Vagina (tissue), 2 donors: ENCODE measurements at regions not wholly inside any gene's neighbourhood (a gene's known extent, or its start where the extent isn't known, plus 50 kb on each side); places are given as distances from the start of the nearest gene placed in this dataset.

Source experiments
- DNase-seq, 2 donors: peaks; one replicate each; pipeline ENCODE4 v3.0.0-alpha.2; 2017; ENCODE audit errors: extremely low spot score in 2 of 2
- H3K27ac ChIP-seq: fragments of 200-600 bp; sonication (generic); one replicate; pipeline ENCODE4 v1.5.1; 2019
- H3K27me3 ChIP-seq: fragments of 200-600 bp; sonication (generic); one replicate; pipeline ENCODE4 v1.5.1; 2019
- H3K36me3 ChIP-seq, 2 donors: fragments of 200-600 bp; sonication (generic); one replicate each; pipeline ENCODE4 v1.5.1; 2017 to 2019
- H3K4me1 ChIP-seq: fragments of 200-600 bp; sonication (generic); one replicate; pipeline ENCODE4 v1.5.1; 2019
- H3K4me3 ChIP-seq, 2 donors: fragments of 200-600 bp; sonication (generic); 1 replicate in 1 of 2; 2 replicates in 1 of 2; pipeline ENCODE4 v1.5.1; 2016 to 2019
- H3K9me3 ChIP-seq: fragments of 200-600 bp; sonication (generic); one replicate; pipeline ENCODE4 v1.5.1; 2019
- POLR2A ChIP-seq, 2 donors: fragments of 450-650 bp; IDR thresholded peaks; one replicate each; pipeline ENCODE4 v1.6.1; 2017; ENCODE audit warnings: antibody characterized with exemption in 2 of 2, mild to moderate bottlenecking in 2 of 2, moderate library complexity in 2 of 2
- POLR2AphosphoS5 ChIP-seq, 2 donors: sonication (generic); formaldehyde crosslinking; IDR thresholded peaks; one replicate each; pipeline ENCODE4 v1.9.0; 2017; ENCODE audit warnings: antibody characterized with exemption in 2 of 2, mild to moderate bottlenecking in 2 of 2, low read depth in 1 of 2; ENCODE audit not compliant: insufficient read depth in 1 of 2
- intact Hi-C: fragments of 100-400 bp; cut with DNase I; formaldehyde crosslinking; loops from one replicate; pipeline ENCODE4 v1.15.1; 2023
- TF ChIP-seq, protein P1 (sequence below), 3 experiments: fragments of 450-650 bp in 2 of 3; fragments of 200-600 bp in 1 of 3; sonication (generic) in 1 of 3; IDR thresholded peaks; one replicate each; pipeline ENCODE4 v1.5.1; 2017 to 2019; ENCODE audit warnings: antibody characterized with exemption in 3 of 3, mild to moderate bottlenecking in 2 of 3, moderate library complexity in 2 of 3

DNA sequence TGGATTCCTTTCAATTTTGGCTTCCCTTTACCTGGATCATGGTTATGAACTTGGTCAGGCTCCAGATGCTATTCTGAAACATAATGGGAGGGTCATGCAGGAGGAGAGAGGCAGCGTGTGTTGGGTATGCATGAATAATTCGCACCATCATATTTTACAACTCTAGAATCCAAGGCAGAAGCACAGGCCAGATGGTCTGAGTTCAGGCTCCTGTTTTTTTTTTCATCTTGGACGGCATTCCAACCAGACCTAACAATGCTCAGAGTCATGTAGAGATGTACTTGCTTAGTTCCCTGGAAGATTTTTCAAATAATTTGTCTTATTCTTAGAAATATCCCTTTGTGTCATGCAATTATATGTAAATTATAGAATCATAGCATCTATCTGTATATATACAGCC, 393.5 kb downstream of the JRKL start:
- intact Hi-C loops: no loop called here
- Histone ChIP-seq H3K9me3 (no peaks in the 10 kb centered on the region), H3K4me1 (no peaks in the 10 kb centered on the region), H3K27me3 (no peaks in the 10 kb centered on the region), H3K27ac (no peak overlapping the region), H3K4me3 (no peak overlapping the region), H3K36me3 (no peaks in the 10 kb centered on the region)
- TF ChIP-seq, protein P1, sequence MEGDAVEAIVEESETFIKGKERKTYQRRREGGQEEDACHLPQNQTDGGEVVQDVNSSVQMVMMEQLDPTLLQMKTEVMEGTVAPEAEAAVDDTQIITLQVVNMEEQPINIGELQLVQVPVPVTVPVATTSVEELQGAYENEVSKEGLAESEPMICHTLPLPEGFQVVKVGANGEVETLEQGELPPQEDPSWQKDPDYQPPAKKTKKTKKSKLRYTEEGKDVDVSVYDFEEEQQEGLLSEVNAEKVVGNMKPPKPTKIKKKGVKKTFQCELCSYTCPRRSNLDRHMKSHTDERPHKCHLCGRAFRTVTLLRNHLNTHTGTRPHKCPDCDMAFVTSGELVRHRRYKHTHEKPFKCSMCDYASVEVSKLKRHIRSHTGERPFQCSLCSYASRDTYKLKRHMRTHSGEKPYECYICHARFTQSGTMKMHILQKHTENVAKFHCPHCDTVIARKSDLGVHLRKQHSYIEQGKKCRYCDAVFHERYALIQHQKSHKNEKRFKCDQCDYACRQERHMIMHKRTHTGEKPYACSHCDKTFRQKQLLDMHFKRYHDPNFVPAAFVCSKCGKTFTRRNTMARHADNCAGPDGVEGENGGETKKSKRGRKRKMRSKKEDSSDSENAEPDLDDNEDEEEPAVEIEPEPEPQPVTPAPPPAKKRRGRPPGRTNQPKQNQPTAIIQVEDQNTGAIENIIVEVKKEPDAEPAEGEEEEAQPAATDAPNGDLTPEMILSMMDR (IDR thresholded peaks at IDR 0.05): no peak
- TF ChIP-seq POLR2A (IDR thresholded peaks at IDR 0.05): no peak
- no peak for TF ChIP-seq POLR2AphosphoS5 (IDR thresholded peaks at IDR 0.05; ENCODE audit: insufficient read depth in 1 of 2, low read depth in 1 of 2)
- DNase-seq: no peak

DNA sequence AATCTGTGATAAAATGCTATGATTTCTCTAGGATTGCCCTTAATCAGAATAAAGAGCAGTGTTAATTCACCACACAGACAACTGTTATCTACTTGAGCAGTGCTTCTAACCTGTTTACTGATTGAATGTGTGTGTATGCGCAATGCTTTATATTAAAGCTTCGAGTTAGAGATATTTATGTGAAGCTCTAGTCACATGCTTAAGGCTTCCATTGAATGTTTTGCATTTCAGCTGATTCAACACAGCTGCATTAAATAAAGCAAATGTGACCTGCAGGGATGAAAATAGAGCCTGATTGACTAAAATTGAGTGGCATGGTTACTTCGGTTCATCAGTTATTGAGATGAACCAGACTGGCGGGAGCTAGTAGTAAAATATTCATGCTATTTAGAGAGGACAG, 395.3 kb downstream of the JRKL start:
- Histone ChIP-seq H3K4me1 (no peaks in the 10 kb centered on the region), H3K4me3 (no peak overlapping the region), H3K9me3 (no peaks in the 10 kb centered on the region), H3K36me3 (no peaks in the 10 kb centered on the region), H3K27me3 (no peaks in the 10 kb centered on the region), H3K27ac (no peak overlapping the region)
- intact Hi-C loops: no loop called here
- DNase-seq: no peak
- TF ChIP-seq POLR2AphosphoS5 (IDR thresholded peaks at IDR 0.05; ENCODE audit: insufficient read depth in 1 of 2, low read depth in 1 of 2): no peak
- TF ChIP-seq POLR2A (IDR thresholded peaks at IDR 0.05): no peak
- TF ChIP-seq, protein P1 (IDR thresholded peaks at IDR 0.05): no peak

DNA sequence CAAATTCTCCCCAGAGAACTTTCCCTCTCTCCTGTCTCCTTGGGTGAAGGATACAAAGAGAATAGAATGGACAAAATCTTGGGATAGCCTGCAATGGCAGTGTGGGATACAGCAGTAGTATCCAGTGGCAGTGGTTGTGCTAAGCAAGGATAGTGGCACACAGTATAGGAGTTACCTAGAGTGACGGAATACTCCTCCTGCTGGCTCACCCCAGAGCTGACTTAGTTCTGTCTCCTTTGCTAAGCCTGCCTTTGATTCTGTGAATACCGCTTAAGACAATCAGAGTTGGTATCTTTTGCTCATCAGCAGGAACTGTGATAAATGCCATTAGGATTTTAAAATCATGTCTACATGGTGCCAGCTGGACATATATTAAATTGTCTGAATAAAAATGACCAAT, 404.3 kb downstream of the JRKL start:
- TF ChIP-seq, protein P1 (IDR thresholded peaks at IDR 0.05): no peak
- TF ChIP-seq POLR2A (IDR thresholded peaks at IDR 0.05) (no peak), POLR2AphosphoS5 (IDR thresholded peaks at IDR 0.05; ENCODE audit: insufficient read depth in 1 of 2, low read depth in 1 of 2) (no peak)
- H3K4me3 ChIP-seq: no peak overlapping the region
- H3K27ac ChIP-seq: no peak overlapping the region
- H3K36me3 ChIP-seq: no peaks in the 10 kb centered on the region
- no peaks in the 10 kb centered on the region for H3K27me3 ChIP-seq
- H3K4me1 ChIP-seq: no peaks in the 10 kb centered on the region
- no peak for DNase-seq
- H3K9me3 ChIP-seq: no peaks in the 10 kb centered on the region
- intact Hi-C loops: no loop called here

DNA sequence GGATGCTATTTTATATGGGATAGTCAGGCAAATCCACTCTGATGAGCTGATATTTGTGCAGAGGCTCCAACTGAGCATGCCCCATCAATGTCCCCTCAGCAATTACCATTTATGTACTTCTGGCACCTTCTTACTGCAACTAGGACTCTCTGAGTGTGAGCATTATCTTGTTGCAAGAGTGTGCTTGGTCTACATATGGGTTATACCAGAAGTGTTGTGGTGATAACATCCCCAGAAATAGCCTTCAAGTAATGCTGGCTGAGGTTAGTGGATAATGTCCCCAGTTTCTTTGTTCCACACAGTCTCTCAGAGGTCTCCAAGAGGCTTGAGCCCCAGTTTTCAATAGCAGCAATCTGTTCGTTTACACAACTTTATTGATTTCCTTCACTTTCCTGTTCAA, 408.6 kb downstream of the JRKL start:
- TF ChIP-seq, protein P1 (IDR thresholded peaks at IDR 0.05): no peak
- TF ChIP-seq POLR2AphosphoS5 (IDR thresholded peaks at IDR 0.05; ENCODE audit: insufficient read depth in 1 of 2, low read depth in 1 of 2): no peak
- no peak for TF ChIP-seq POLR2A (IDR thresholded peaks at IDR 0.05)
- Histone ChIP-seq H3K27ac (no peak overlapping the region), H3K4me1 (no peaks in the 10 kb centered on the region), H3K9me3 (no peaks in the 10 kb centered on the region), H3K27me3 (no peaks in the 10 kb centered on the region), H3K4me3 (no peak overlapping the region), H3K36me3 (no peaks in the 10 kb centered on the region)
- DNase-seq: no peak
- intact Hi-C loops: no loop called here

DNA sequence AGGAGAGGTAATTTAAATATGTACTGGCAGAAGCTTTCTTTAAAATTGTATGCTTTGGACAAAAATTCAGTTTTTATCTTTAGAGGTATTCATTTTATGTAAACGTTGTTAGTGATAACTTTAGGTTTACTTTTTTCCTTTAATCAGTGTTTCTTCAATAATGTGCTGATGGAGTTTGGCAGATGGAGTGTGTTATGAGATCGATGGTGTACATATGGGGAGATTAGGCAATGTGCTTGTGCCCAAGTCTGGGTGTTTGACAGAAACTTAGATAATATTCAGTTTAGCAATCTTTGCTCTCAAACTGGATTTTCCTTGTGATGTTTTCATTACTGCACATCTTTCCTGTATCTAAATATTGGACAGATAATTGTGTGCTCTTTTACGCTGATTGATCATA, 425.4 kb downstream of the JRKL start:
- DNase-seq: no peak
- Histone ChIP-seq H3K27ac (no peak overlapping the region), H3K4me3 (no peak overlapping the region), H3K27me3 (no peaks in the 10 kb centered on the region), H3K36me3 (no peaks in the 10 kb centered on the region), H3K4me1 (no peaks in the 10 kb centered on the region), H3K9me3 (no peaks in the 10 kb centered on the region)
- TF ChIP-seq POLR2AphosphoS5 (IDR thresholded peaks at IDR 0.05; ENCODE audit: insufficient read depth in 1 of 2, low read depth in 1 of 2) (no peak), POLR2A (IDR thresholded peaks at IDR 0.05) (no peak)
- intact Hi-C loops: no loop called here
